B cell (primary cell): ENCODE measurements at regions not wholly inside any gene's neighbourhood (a gene's known extent, or its start where the extent isn't known, plus 50 kb on each side); places are given as distances from the start of the nearest gene placed in this dataset.
"Not testable (repeated sequence)": the region's sequence is repeated elsewhere in the genome, so short reads cannot be mapped to it uniquely, and the experiment has no call there.

Source experiments
- ATAC-seq: fragments of 200-7000 bp; cut with Tn5 transposase; one replicate; pipeline ENCODE4 v1.10.0; 2021; ENCODE audit warnings: low read depth, mild to moderate bottlenecking, moderate number of reproducible peaks, moderate library complexity
- CTCF ChIA-PET: fragments of 350-600 bp; sonication (Branson Sonifier 250); formaldehyde crosslinking; loops from one replicate; lab custom pipeline; 2021; ENCODE audit warnings: antibody characterized with exemption, inconsistent platforms; lab: Charles Lee
- POLR2A ChIA-PET: fragments of 350-600 bp; sonication (Branson Sonifier 250); formaldehyde crosslinking; loops from one replicate; lab custom pipeline; 2021; ENCODE audit warnings: antibody characterized with exemption; lab: Charles Lee
- DNase-seq: peaks from one replicate; pipeline ENCODE4 v3.0.0; 2013
- H2AFZ ChIP-seq: 2 replicates; pipeline ENCODE4 v1.6.1; 2012; ENCODE audit warnings: mild to moderate bottlenecking, low read depth, low read length; ENCODE audit not compliant: insufficient read depth, poor library complexity, severe bottlenecking
- H3K27ac ChIP-seq, 2 donors: 1 replicate in 1 of 2; 2 replicates in 1 of 2; pipeline ENCODE4 v1.5.1; 2012 to 2013; ENCODE audit warnings: low read length in 2 of 2, mild to moderate bottlenecking in 2 of 2, moderate library complexity in 1 of 2
- H3K27me3 ChIP-seq, 4 experiments: fragments of 200-600 bp in 1 of 4; sonication (generic) in 1 of 4; replicated peaks in 1 of 4; 1 replicate in 2 of 4; 2 replicates in 2 of 4; pipeline versions ENCODE4 v1.6.1 to v1.7.0; 2013 to 2016; ENCODE audit warnings: low read length in 3 of 4, mild to moderate bottlenecking in 2 of 4, mixed read lengths in 1 of 4, moderate library complexity in 1 of 4; ENCODE audit not compliant: insufficient read depth in 4 of 4, control insufficient read depth in 3 of 4; ENCODE audit errors: control extremely low read depth in 1 of 4
- H3K36me3 ChIP-seq, 2 experiments: replicated peaks in 1 of 2; 1 replicate in 1 of 2; 2 replicates in 1 of 2; pipeline versions ENCODE4 v1.6.1 to v1.7.1; 2013; ENCODE audit warnings: low read length in 1 of 2; ENCODE audit not compliant: insufficient read depth in 2 of 2, control insufficient read depth in 1 of 2; ENCODE audit errors: control extremely low read depth in 1 of 2, extremely low read depth in 1 of 2
- H3K4me1 ChIP-seq, 2 donors: fragments of 200-600 bp in 1 of 2; sonication (generic) in 1 of 2; 1 replicate in 1 of 2; 2 replicates in 1 of 2; pipeline versions ENCODE4 v1.5.1 to v1.6.1; 2013 to 2017; ENCODE audit warnings: low read length in 2 of 2; ENCODE audit not compliant: control insufficient read depth in 2 of 2, insufficient read depth in 2 of 2
- H3K4me2 ChIP-seq: replicated peaks from 2 replicates; pipeline ENCODE3; 2012; ENCODE audit warnings: mild to moderate bottlenecking, low read depth, low read length; ENCODE audit not compliant: poor library complexity, severe bottlenecking
- H3K4me3 ChIP-seq, 5 experiments: fragments of 200-600 bp in 1 of 5; sonication (generic) in 1 of 5; 1 replicate in 3 of 5; 2 replicates in 2 of 5; pipeline versions ENCODE4 v1.5.1 to v1.7.0; 2011 to 2016; ENCODE audit warnings: low read length in 4 of 5, mild to moderate bottlenecking in 4 of 5, low read depth in 2 of 5, control low read depth in 1 of 5, moderate library complexity in 1 of 5; ENCODE audit not compliant: insufficient read depth in 1 of 5; ENCODE audit errors: control extremely low read depth in 1 of 5, extremely low read depth in 1 of 5
- H3K79me2 ChIP-seq: fragments of 200-600 bp; sonication (generic); one replicate; pipeline ENCODE4 v1.6.0; 2016; ENCODE audit warnings: low read length; ENCODE audit not compliant: control insufficient read depth, insufficient read depth
- H3K9ac ChIP-seq: fragments of 200-600 bp; sonication (generic); 2 replicates; pipeline ENCODE4 v1.6.1; 2017; ENCODE audit warnings: mild to moderate bottlenecking, low read length, moderate library complexity
- H3K9me3 ChIP-seq, 3 donors: one replicate each; pipeline versions ENCODE4 v1.6.1 to v1.7.1; 2013; ENCODE audit warnings: low read length in 2 of 3; ENCODE audit not compliant: control insufficient read depth in 2 of 3, insufficient read depth in 1 of 3; ENCODE audit errors: control extremely low read depth in 1 of 3
- H4K20me1 ChIP-seq: 2 replicates; pipeline ENCODE4 v1.6.0; 2012; ENCODE audit warnings: mild to moderate bottlenecking, low read length; ENCODE audit not compliant: insufficient read depth, control insufficient read depth, poor library complexity, severe bottlenecking
- H3K27ac Mint-ChIP-seq: one replicate; pipeline ENCODE4 v1.8.0; 2021; ENCODE audit warnings: mixed read lengths
- H3K27me3 Mint-ChIP-seq: one replicate; pipeline ENCODE4 v1.8.0; 2021; ENCODE audit warnings: mixed read lengths
- H3K4me1 Mint-ChIP-seq: one replicate; pipeline ENCODE4 v1.8.0; 2021; ENCODE audit warnings: mixed read lengths
- H3K4me3 Mint-ChIP-seq: one replicate; pipeline ENCODE4 v1.8.0; 2021; ENCODE audit warnings: mixed read lengths
- H3K9me3 Mint-ChIP-seq: one replicate; pipeline ENCODE4 v1.8.0; 2022; ENCODE audit warnings: mixed read lengths; ENCODE audit not compliant: insufficient read depth
- CTCF ChIP-seq: fragments of 200-600 bp; IDR thresholded peaks from one replicate; pipeline ENCODE4 v1.8.0; 2022; ENCODE audit warnings: antibody characterized with exemption, mild to moderate bottlenecking
- EZH2 ChIP-seq: IDR thresholded peaks from 2 replicates; pipeline ENCODE4 v1.6.1; 2012; ENCODE audit warnings: borderline replicate concordance, low read depth, mild to moderate bottlenecking, moderate library complexity, low read length; ENCODE audit not compliant: insufficient read depth, poor library complexity, severe bottlenecking
- WGBS: methylation state at CpG from one replicate; pipeline ENCODE4 v1.1.5; 2013; ENCODE audit warnings: missing lambda C conversion rate; ENCODE audit not compliant: insufficient coverage; 5-methylcytosine and 5-hydroxymethylcytosine counted together
- intact Hi-C: fragments of 100-400 bp; cut with micrococcal nuclease; formaldehyde crosslinking; loops from one replicate; pipeline ENCODE4 v1.10.0; 2022

DNA sequence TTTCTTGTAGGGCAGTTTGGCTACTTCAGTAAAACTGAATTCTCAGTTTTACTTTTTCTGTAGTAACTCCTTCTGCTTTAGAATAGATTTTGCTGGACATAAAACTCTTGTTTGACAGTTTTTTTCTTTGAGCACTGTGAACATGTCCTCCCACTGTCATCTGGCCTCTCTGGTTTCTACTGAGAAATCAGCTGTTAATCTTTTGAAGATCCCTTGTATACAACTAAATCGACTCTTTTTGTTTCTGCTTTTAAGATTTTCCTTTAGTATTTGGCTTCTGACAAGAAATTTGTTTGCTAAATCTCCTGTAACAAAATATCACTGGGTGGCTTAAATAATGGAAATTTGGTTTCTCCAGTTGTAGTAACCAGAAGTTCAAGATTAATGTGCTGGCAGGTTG lies 570.9 kb upstream of the RAB6C start:
- no CpG with 5 or more reads among the region's 1 CpG for WGBS
- Histone ChIP-seq H3K4me1 (no peaks in the 10 kb centered on the region), H3K4me3 (no peak overlapping the region), H3K36me3 (no peaks in the 10 kb centered on the region), H3K27me3 (no peaks in the 10 kb centered on the region), H4K20me1 (no peaks in the 10 kb centered on the region), H3K9ac (no peak overlapping the region), H3K79me2 (no peaks in the 10 kb centered on the region), H3K27ac (no peak overlapping the region), H3K9me3 (peaks cover 0 to 2% (median 0%) of the 10 kb centered on the region in 3 donors), H2AFZ (no peak overlapping the region), H3K4me2 (no peak overlapping the region)
- ChIA-PET POLR2A (no interaction called here), CTCF (no interaction called here)
- no peaks in the 10 kb centered on the region for H3K4me1 Mint-ChIP-seq
- intact Hi-C loops: no loop called here
- H3K27ac Mint-ChIP-seq: no peak overlapping the region
- ATAC-seq (no peak), DNase-seq (no peak)
- H3K9me3 Mint-ChIP-seq: peaks cover 2% of the 10 kb centered on the region
- TF ChIP-seq CTCF (no peak), EZH2 (no peak)
- peaks cover 4% of the 10 kb centered on the region for H3K27me3 Mint-ChIP-seq
- H3K4me3 Mint-ChIP-seq: no peak overlapping the region

DNA sequence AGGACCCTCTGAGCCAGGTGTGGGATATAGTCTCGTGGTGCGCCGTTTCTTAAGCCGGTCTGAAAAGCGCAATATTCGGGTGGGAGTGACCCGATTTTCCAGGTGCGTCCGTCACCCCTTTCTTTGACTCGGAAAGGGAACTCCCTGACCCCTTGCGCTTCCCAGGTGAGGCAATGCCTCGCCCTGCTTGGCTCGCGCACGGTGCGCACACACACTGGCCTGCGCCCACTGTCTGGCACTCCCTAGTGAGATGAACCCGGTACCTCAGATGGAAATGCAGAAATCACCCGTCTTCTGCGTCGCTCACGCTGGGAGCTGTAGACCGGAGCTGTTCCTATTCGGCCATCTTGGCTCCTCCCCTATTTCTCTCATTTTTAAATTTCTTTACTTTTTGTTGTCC lies 562.4 kb upstream of the RAB6C start:
- H2AFZ ChIP-seq, H3K4me2 ChIP-seq, DNase-seq, H3K4me3 ChIP-seq, H3K9me3 ChIP-seq, H3K27ac Mint-ChIP-seq, ATAC-seq, intact Hi-C loops, H3K36me3 ChIP-seq, H3K9me3 Mint-ChIP-seq, CTCF ChIA-PET, H3K79me2 ChIP-seq, H4K20me1 ChIP-seq, H3K27me3 Mint-ChIP-seq, POLR2A ChIA-PET, H3K4me3 Mint-ChIP-seq, H3K4me1 Mint-ChIP-seq, H3K27me3 ChIP-seq, H3K27ac ChIP-seq, H3K4me1 ChIP-seq, H3K9ac ChIP-seq: not testable (repeated sequence)
- WGBS: 100% methylated on average over 1 of the region's 24 CpGs
